ENCODE measurements at regions not wholly inside any gene's neighbourhood (a gene's known extent, or its start where the extent isn't known, plus 50 kb on each side); places are given as distances from the start of the nearest gene placed in this dataset.

DNA sequence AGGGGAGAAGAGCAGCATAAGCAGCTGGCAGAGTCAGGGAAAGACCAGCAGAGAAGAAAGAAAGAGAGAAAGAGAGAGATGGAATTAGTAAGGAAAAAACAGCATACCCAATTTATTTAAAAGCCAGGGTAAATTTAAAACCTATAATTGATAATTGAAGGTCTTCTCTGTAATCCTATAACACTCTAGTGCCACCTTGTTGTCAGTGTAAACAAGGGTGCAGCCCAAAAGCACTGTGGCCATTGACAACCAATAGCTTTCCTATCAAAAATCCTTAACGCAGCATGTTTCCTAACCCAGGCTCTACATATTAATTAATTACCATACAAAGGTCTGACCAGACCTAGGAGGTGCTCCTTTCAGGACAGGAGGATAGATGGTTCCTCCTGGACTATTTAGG is 447.2 kb upstream of the HSFY2 start:
- H3K4me3 Mint-ChIP-seq, result no peak overlapping the region
- no peak for DNase-seq
- Histone ChIP-seq H2AFZ (ENCODE audit: insufficient read depth, low read depth, low read length, poor library complexity, severe bottlenecking) (no peak overlapping the region), H3K27me3 (replicated peaks in 1 of 4; ENCODE audit: control extremely low read depth in 1 of 4, control insufficient read depth in 3 of 4, insufficient read depth in 4 of 4, low read length in 3 of 4) (no peaks in the 10 kb centered on the region), H3K4me1 (ENCODE audit: control insufficient read depth in 2 of 2, insufficient read depth in 2 of 2, low read length in 2 of 2) (no peaks in the 10 kb centered on the region), H3K9me3 (ENCODE audit: control extremely low read depth in 1 of 3, control insufficient read depth in 2 of 3, insufficient read depth in 1 of 3, low read length in 2 of 3) (no peaks in the 10 kb centered on the region), H3K4me3 (ENCODE audit: control extremely low read depth in 1 of 5, extremely low read depth in 1 of 5, insufficient read depth in 1 of 5, low read depth in 2 of 5, low read length in 4 of 5) (no peak overlapping the region), H4K20me1 (ENCODE audit: control insufficient read depth, insufficient read depth, low read length, poor library complexity, severe bottlenecking) (no peaks in the 10 kb centered on the region), H3K79me2 (ENCODE audit: control insufficient read depth, insufficient read depth, low read length) (no peaks in the 10 kb centered on the region), H3K36me3 (replicated peaks in 1 of 2; ENCODE audit: control extremely low read depth in 1 of 2, control insufficient read depth in 1 of 2, extremely low read depth in 1 of 2, insufficient read depth in 2 of 2, low read length in 1 of 2) (no peaks in the 10 kb centered on the region), H3K9ac (ENCODE audit: low read length) (no peak overlapping the region), H3K27ac (ENCODE audit: low read length in 2 of 2) (no peak overlapping the region), H3K4me2 (replicated peaks; ENCODE audit: low read depth, low read length, poor library complexity, severe bottlenecking) (no peak overlapping the region)
- CTCF ChIA-PET, result no interaction called here
- TF ChIP-seq, protein P1, sequence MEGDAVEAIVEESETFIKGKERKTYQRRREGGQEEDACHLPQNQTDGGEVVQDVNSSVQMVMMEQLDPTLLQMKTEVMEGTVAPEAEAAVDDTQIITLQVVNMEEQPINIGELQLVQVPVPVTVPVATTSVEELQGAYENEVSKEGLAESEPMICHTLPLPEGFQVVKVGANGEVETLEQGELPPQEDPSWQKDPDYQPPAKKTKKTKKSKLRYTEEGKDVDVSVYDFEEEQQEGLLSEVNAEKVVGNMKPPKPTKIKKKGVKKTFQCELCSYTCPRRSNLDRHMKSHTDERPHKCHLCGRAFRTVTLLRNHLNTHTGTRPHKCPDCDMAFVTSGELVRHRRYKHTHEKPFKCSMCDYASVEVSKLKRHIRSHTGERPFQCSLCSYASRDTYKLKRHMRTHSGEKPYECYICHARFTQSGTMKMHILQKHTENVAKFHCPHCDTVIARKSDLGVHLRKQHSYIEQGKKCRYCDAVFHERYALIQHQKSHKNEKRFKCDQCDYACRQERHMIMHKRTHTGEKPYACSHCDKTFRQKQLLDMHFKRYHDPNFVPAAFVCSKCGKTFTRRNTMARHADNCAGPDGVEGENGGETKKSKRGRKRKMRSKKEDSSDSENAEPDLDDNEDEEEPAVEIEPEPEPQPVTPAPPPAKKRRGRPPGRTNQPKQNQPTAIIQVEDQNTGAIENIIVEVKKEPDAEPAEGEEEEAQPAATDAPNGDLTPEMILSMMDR (IDR thresholded peaks at IDR 0.05), result no peak
- TF ChIP-seq EZH2 (IDR thresholded peaks at IDR 0.05; ENCODE audit: borderline replicate concordance, insufficient read depth, low read depth, low read length, poor library complexity, severe bottlenecking), result no peak
- H3K9me3 Mint-ChIP-seq (ENCODE audit: insufficient read depth), result no peaks in the 10 kb centered on the region
- intact Hi-C loops (cut with micrococcal nuclease), result no loop called here
- H3K4me1 Mint-ChIP-seq, result no peaks in the 10 kb centered on the region
- no peak overlapping the region for H3K27ac Mint-ChIP-seq
- no peaks in the 10 kb centered on the region for H3K27me3 Mint-ChIP-seq
- POLR2A ChIA-PET, result no interaction called here
- WGBS (ENCODE audit: insufficient coverage), result no CpG with 5 or more reads among the region's 1 CpG
- no peak for ATAC-seq (ENCODE audit: low read depth)

DNA sequence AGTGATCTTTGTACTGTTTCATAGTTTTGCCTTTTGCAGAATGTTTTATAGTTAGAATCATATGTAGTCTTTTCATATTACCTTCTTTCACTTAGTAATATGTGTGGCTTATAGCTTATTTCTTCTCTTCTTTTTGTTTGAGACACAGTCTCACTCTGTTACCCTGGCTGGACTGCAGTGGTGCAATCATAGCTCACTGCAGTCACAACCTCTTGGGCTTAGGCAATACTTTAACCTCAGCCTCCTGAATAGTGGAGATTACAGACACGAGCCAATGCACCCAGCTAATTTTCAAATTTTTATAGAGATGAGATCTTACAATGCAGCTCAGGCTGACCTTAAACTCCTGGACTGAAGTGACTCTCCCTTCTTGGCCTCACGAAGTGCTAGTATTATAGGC is 435.4 kb upstream of the HSFY2 start:
- POLR2A ChIA-PET, result no interaction called here
- no peak overlapping the region for H3K27ac ChIP-seq (ENCODE audit: low read length in 2 of 2)
- ATAC-seq (ENCODE audit: low read depth) (no peak), DNase-seq (no peak)
- no peak overlapping the region for H3K9ac ChIP-seq (ENCODE audit: low read length)
- no peaks in the 10 kb centered on the region for H3K4me1 ChIP-seq (ENCODE audit: control insufficient read depth in 2 of 2, insufficient read depth in 2 of 2, low read length in 2 of 2)
- Mint-ChIP-seq H3K27me3 (no peaks in the 10 kb centered on the region), H3K4me1 (no peaks in the 10 kb centered on the region), H3K27ac (no peak overlapping the region), H3K9me3 (ENCODE audit: insufficient read depth) (no peaks in the 10 kb centered on the region), H3K4me3 (no peak overlapping the region)
- no peaks in the 10 kb centered on the region for H4K20me1 ChIP-seq (ENCODE audit: control insufficient read depth, insufficient read depth, low read length, poor library complexity, severe bottlenecking)
- no peak for TF ChIP-seq EZH2 (IDR thresholded peaks at IDR 0.05; ENCODE audit: borderline replicate concordance, insufficient read depth, low read depth, low read length, poor library complexity, severe bottlenecking)
- no peak overlapping the region for H3K4me3 ChIP-seq (ENCODE audit: control extremely low read depth in 1 of 5, extremely low read depth in 1 of 5, insufficient read depth in 1 of 5, low read depth in 2 of 5, low read length in 4 of 5)
- CTCF ChIA-PET, result no interaction called here
- WGBS (ENCODE audit: insufficient coverage), result no CpG with 5 or more reads among the region's 2 CpGs
- intact Hi-C loops (cut with micrococcal nuclease), result no loop called here
- no peaks in the 10 kb centered on the region for H3K9me3 ChIP-seq (ENCODE audit: control extremely low read depth in 1 of 3, control insufficient read depth in 2 of 3, insufficient read depth in 1 of 3, low read length in 2 of 3)
- no peaks in the 10 kb centered on the region for H3K27me3 ChIP-seq (replicated peaks in 1 of 4; ENCODE audit: control extremely low read depth in 1 of 4, control insufficient read depth in 3 of 4, insufficient read depth in 4 of 4, low read length in 3 of 4)
- no peaks in the 10 kb centered on the region for H3K79me2 ChIP-seq (ENCODE audit: control insufficient read depth, insufficient read depth, low read length)
- no peak overlapping the region for H3K4me2 ChIP-seq (replicated peaks; ENCODE audit: low read depth, low read length, poor library complexity, severe bottlenecking)
- no peaks in the 10 kb centered on the region for H3K36me3 ChIP-seq (replicated peaks in 1 of 2; ENCODE audit: control extremely low read depth in 1 of 2, control insufficient read depth in 1 of 2, extremely low read depth in 1 of 2, insufficient read depth in 2 of 2, low read length in 1 of 2)
- H2AFZ ChIP-seq (ENCODE audit: insufficient read depth, low read depth, low read length, poor library complexity, severe bottlenecking), result no peak overlapping the region
